Gastroesophageal sphincter (tissue), 3 donors: ENCODE measurements at regions not wholly inside any gene's neighbourhood (a gene's known extent, or its start where the extent isn't known, plus 50 kb on each side); places are given as distances from the start of the nearest gene placed in this dataset.

Experiments
- CTCF ChIP-seq, 4 experiments: fragments of 200-600 bp in 2 of 4; fragments of 450-650 bp in 2 of 4; sonication (generic) in 1 of 4; IDR thresholded peaks; one replicate each; pipeline ENCODE4 v1.5.1; 2017 to 2019; ENCODE audit warnings: antibody characterized with exemption in 4 of 4, mild to moderate bottlenecking in 2 of 4, moderate library complexity in 2 of 4
- EP300 ChIP-seq: sonication (generic); formaldehyde crosslinking; IDR thresholded peaks from one replicate; pipeline ENCODE4 v1.6.1; 2017; ENCODE audit warnings: antibody characterized with exemption, mild to moderate bottlenecking

GRCh38 chr12:92221656-92222315, 76.1 kb upstream of the BTG1 start:
- no peak for TF ChIP-seq CTCF (IDR thresholded peaks at IDR 0.05)
- no peak for TF ChIP-seq EP300
